ENCODE measurements at regions not wholly inside any gene's neighbourhood (a gene's known extent, or its start where the extent isn't known, plus 50 kb on each side); places are given as distances from the start of the nearest gene placed in this dataset.

- H3K4me2 ChIP-seq: no peak overlapping the region
- 28% methylated on average over 3 of the region's 3 CpGs for WGBS (ENCODE audit: missing lambda C conversion rate)
- H3K4me1 ChIP-seq: no peaks in the 10 kb centered on the region
- DNase-seq (ENCODE audit: low read depth in 1 of 2, low spot score in 1 of 2): no peak
- no peak overlapping the region for H3K27ac ChIP-seq
- no peak overlapping the region for H3K4me3 ChIP-seq
- ChIA-PET POLR2A (no interaction called here), CTCF (no interaction called here)
- no peak for ATAC-seq
- TF ChIP-seq EHF (CRISPR knock-in tag; IDR thresholded peaks at IDR 0.05) (no peak), JUN (IDR thresholded peaks at IDR 0.05) (no peak), ZFP36 (IDR thresholded peaks at IDR 0.05; ENCODE audit: borderline replicate concordance, partially characterized antibody) (no peak), MAZ (IDR thresholded peaks at IDR 0.05; ENCODE audit: borderline replicate concordance, low read depth, low read length) (no peak), ZC3H11A (IDR thresholded peaks at IDR 0.05) (no peak), RFX5 (IDR thresholded peaks at IDR 0.05) (no peak), PHF8 (IDR thresholded peaks at IDR 0.05; ENCODE audit: borderline replicate concordance, low read depth) (no peak), BHLHE40 (IDR thresholded peaks at IDR 0.05; ENCODE audit: low read depth, low read length) (no peak), GATA3 (IDR thresholded peaks at IDR 0.05; ENCODE audit: borderline replicate concordance) (no peak), CEBPB (IDR thresholded peaks at IDR 0.05) (no peak)
- TF ChIP-seq, protein P1, sequence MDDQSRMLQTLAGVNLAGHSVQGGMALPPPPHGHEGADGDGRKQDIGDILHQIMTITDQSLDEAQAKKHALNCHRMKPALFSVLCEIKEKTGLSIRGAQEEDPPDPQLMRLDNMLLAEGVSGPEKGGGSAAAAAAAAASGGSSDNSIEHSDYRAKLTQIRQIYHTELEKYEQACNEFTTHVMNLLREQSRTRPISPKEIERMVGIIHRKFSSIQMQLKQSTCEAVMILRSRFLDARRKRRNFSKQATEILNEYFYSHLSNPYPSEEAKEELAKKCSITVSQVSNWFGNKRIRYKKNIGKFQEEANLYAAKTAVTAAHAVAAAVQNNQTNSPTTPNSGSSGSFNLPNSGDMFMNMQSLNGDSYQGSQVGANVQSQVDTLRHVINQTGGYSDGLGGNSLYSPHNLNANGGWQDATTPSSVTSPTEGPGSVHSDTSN (IDR thresholded peaks at IDR 0.05): no peak
- TF ChIP-seq, protein P2, sequence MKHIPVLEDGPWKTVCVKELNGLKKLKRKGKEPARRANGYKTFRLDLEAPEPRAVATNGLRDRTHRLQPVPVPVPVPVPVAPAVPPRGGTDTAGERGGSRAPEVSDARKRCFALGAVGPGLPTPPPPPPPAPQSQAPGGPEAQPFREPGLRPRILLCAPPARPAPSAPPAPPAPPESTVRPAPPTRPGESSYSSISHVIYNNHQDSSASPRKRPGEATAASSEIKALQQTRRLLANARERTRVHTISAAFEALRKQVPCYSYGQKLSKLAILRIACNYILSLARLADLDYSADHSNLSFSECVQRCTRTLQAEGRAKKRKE (CRISPR knock-in tag; IDR thresholded peaks at IDR 0.05; ENCODE audit: low read depth): no peak
- no peak for FAIRE-seq
- H3K9me3 ChIP-seq: peaks cover 14% of the 10 kb centered on the region; the same call in 2 of the 3 replicates
Measured at GRCh38 chr3:31439890-31440750, 92.6 kb upstream of the STT3B start.

DNA sequence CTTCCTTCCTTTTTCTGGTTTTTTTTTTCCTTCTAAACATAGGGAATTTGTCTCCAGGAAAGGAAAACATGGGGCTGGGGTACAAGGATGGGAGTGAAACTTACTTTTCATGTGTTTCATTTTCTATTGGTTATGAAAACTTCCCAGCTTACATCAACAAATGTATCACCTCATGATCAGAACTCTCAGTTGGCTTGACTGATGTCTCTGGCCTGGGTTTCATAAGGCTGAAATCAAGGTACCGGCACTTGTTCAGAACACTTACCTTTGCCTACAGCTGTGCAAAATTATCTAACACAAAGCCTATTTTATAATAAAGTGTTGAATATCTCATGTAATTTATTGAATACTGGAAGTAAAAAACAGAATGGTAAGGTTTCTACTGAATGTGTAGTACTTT is 91.8 kb upstream of the STT3B start:
- H3K4me1 ChIP-seq: no peaks in the 10 kb centered on the region
- CTCF ChIA-PET: no interaction called here
- ATAC-seq (no peak), FAIRE-seq (no peak), DNase-seq (ENCODE audit: low read depth in 1 of 2, low spot score in 1 of 2) (no peak)
- WGBS (ENCODE audit: missing lambda C conversion rate): 100% methylated on average over 1 of the region's 1 CpG
- no peak overlapping the region for H3K4me2 ChIP-seq
- POLR2A ChIA-PET: no interaction called here
- H3K4me3 ChIP-seq: no peak overlapping the region
- peaks cover 14% of the 10 kb centered on the region; the same call in 2 of the 3 replicates for H3K9me3 ChIP-seq
- TF ChIP-seq SREBF2 (IDR thresholded peaks at IDR 0.05): no peak
- TF ChIP-seq, protein P3, sequence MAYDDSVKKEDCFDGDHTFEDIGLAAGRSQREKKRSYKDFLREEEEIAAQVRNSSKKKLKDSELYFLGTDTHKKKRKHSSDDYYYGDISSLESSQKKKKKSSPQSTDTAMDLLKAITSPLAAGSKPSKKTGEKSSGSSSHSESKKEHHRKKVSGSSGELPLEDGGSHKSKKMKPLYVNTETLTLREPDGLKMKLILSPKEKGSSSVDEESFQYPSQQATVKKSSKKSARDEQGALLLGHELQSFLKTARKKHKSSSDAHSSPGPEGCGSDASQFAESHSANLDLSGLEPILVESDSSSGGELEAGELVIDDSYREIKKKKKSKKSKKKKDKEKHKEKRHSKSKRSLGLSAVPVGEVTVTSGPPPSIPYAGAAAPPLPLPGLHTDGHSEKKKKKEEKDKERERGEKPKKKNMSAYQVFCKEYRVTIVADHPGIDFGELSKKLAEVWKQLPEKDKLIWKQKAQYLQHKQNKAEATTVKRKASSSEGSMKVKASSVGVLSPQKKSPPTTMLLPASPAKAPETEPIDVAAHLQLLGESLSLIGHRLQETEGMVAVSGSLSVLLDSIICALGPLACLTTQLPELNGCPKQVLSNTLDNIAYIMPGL (CRISPR knock-in tag; IDR thresholded peaks at IDR 0.05; ENCODE audit: borderline replicate concordance): no peak
- TF ChIP-seq JUNB (IDR thresholded peaks at IDR 0.05): no peak
- no peak for TF ChIP-seq KDM1A (IDR thresholded peaks at IDR 0.05; ENCODE audit: low read depth)
- no peak for TF ChIP-seq ZNF302 (CRISPR knock-in tag; IDR thresholded peaks at IDR 0.05)
- no peak for TF ChIP-seq SMC3 (IDR thresholded peaks at IDR 0.05)
- TF ChIP-seq, protein P2 (CRISPR knock-in tag; IDR thresholded peaks at IDR 0.05; ENCODE audit: low read depth): no peak
- no peak overlapping the region for H3K27ac ChIP-seq

DNA sequence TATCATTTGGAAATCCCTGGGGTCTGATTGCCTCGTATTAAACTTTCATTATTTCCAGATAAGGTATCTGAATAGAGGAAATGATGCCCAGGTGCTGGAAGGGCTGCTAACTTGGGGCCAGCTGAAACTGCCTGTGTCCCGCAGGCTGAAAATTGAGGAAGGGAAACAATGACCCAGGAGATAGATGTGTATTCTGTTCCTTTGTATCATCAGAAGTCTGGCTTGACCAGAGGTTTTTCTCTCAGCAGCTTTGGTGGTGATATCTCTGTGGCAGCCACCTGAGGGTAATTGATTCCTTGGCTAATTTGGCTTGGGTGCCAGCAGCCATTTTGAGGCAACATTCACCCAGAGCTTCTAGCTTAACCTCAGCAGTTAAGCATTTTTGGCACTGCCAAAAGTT is 90.0 kb upstream of the STT3B start:
- 51% methylated on average over 2 of the region's 2 CpGs for WGBS (ENCODE audit: missing lambda C conversion rate)
- DNase-seq (ENCODE audit: low read depth in 1 of 2, low spot score in 1 of 2): no peak
- ATAC-seq: no peak
- POLR2A ChIA-PET: no interaction called here
- FAIRE-seq: no peak
- CTCF ChIA-PET: no interaction called here
- Histone ChIP-seq H3K27ac (no peak overlapping the region), H3K4me1 (no peaks in the 10 kb centered on the region), H3K4me2 (no peak overlapping the region), H3K9me3 (0 out of 3 replicates have a peak, but pooled peaks cover under 1% of the 10 kb centered on the region), H3K4me3 (no peak overlapping the region)
- TF ChIP-seq EP300 (IDR thresholded peaks at IDR 0.05) (no peak), HDAC2 (IDR thresholded peaks at IDR 0.05) (no peak), TP53 (CRISPR knock-in tag; IDR thresholded peaks at IDR 0.05) (no peak), MAFK (IDR thresholded peaks at IDR 0.05; ENCODE audit: partially characterized antibody) (no peak), ESRRA (IDR thresholded peaks at IDR 0.05; ENCODE audit: borderline replicate concordance, low read length) (no peak), ZSCAN20 (CRISPR knock-in tag; IDR thresholded peaks at IDR 0.05) (no peak), HES2 (IDR thresholded peaks at IDR 0.05) (no peak), GATA3 (IDR thresholded peaks at IDR 0.05; ENCODE audit: borderline replicate concordance) (no peak), EHF (CRISPR knock-in tag; IDR thresholded peaks at IDR 0.05) (no peak), POLR2A (IDR thresholded peaks at IDR 0.05; ENCODE audit: low read length) (no peak), FOSB (CRISPR knock-in tag; IDR thresholded peaks at IDR 0.05) (no peak), NFE2L2 (conservative IDR thresholded peaks at IDR 0.05; ENCODE audit: low read length) (no peak), ZNF302 (CRISPR knock-in tag; IDR thresholded peaks at IDR 0.05) (no peak), CBX8 (IDR thresholded peaks at IDR 0.05) (no peak), RCOR1 (IDR thresholded peaks at IDR 0.05; ENCODE audit: low read depth, low read length) (no peak), NPAS2 (CRISPR knock-in tag; IDR thresholded peaks at IDR 0.05; ENCODE audit: borderline replicate concordance) (no peak), NR3C1 (IDR thresholded peaks at IDR 0.05) (no peak)

Measured in A549 (cell line).